ENCODE measurements at regions not wholly inside any gene's neighbourhood (a gene's known extent, or its start where the extent isn't known, plus 50 kb on each side); places are given as distances from the start of the nearest gene placed in this dataset.

- TF ChIP-seq SIN3A (IDR thresholded peaks at IDR 0.05; ENCODE audit: borderline replicate concordance, insufficient read depth, low read depth, low read length): no peak
- no peak for TF ChIP-seq CTCF (IDR thresholded peaks at IDR 0.05)
These were observed 327.9 kb upstream of the GRIA3 start for GRCh38 chrX:122856205-122856604.

Data from Panc1 (cell line).